Glutamatergic neuron (in vitro differentiated cells): ENCODE measurements at regions not wholly inside any gene's neighbourhood (a gene's known extent, or its start where the extent isn't known, plus 50 kb on each side); places are given as distances from the start of the nearest gene placed in this dataset.

Experiments used
- DNase-seq: peaks from one replicate; pipeline ENCODE4 v3.0.0; 2022
- H3K27ac Mint-ChIP-seq: one replicate; pipeline ENCODE4 v1.8.0; 2020; ENCODE audit warnings: mild to moderate bottlenecking, mixed read lengths, inconsistent platforms; ENCODE audit not compliant: unreplicated experiment
- H3K27me3 Mint-ChIP-seq: one replicate; pipeline ENCODE4 v1.8.0; 2020; ENCODE audit warnings: mild to moderate bottlenecking, moderate library complexity, mixed read lengths, inconsistent platforms; ENCODE audit not compliant: unreplicated experiment
- H3K36me3 Mint-ChIP-seq: one replicate; pipeline ENCODE4 v1.8.0; 2020; ENCODE audit warnings: mild to moderate bottlenecking, mixed read lengths, inconsistent platforms; ENCODE audit not compliant: unreplicated experiment
- H3K4me1 Mint-ChIP-seq: one replicate; pipeline ENCODE4 v1.8.0; 2020; ENCODE audit warnings: mild to moderate bottlenecking, low read depth, mixed read lengths, inconsistent platforms; ENCODE audit not compliant: unreplicated experiment
- H3K4me3 Mint-ChIP-seq: one replicate; pipeline ENCODE4 v1.8.0; 2020; ENCODE audit warnings: mild to moderate bottlenecking, mixed read lengths, inconsistent platforms; ENCODE audit not compliant: unreplicated experiment
- H3K9me3 Mint-ChIP-seq: one replicate; pipeline ENCODE4 v1.8.0; 2020; ENCODE audit warnings: mild to moderate bottlenecking, moderate library complexity, mixed read lengths, inconsistent platforms; ENCODE audit not compliant: unreplicated experiment
- TF ChIP-seq, protein P1 (sequence below): fragments of 200-600 bp; sonication (generic); IDR thresholded peaks from one replicate; pipeline ENCODE4 v1.5.0; 2021; ENCODE audit not compliant: partially characterized antibody, unreplicated experiment

DNA sequence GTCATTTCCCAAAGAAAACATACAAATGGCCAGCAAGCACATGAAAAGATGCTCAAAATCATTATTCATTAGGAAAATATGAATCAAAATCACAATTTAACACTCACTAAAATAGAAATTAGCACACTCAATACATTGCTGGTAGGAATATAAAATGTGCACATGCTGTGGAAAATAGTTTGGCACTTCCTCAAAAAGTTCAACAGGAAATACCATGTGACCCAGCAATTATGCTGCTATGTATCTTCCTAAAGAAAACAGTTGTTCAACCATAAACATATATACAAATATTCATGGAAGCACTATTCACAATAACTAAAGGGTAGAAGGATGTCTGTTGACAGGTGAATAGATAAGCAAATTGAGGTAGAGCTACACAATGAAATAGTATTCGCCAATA lies 187.3 kb upstream of the SOX6 start:
- H3K9me3 Mint-ChIP-seq, result no peaks in the 10 kb centered on the region
- no peak overlapping the region for H3K4me3 Mint-ChIP-seq
- no peaks in the 10 kb centered on the region for H3K27me3 Mint-ChIP-seq
- TF ChIP-seq, protein P1, sequence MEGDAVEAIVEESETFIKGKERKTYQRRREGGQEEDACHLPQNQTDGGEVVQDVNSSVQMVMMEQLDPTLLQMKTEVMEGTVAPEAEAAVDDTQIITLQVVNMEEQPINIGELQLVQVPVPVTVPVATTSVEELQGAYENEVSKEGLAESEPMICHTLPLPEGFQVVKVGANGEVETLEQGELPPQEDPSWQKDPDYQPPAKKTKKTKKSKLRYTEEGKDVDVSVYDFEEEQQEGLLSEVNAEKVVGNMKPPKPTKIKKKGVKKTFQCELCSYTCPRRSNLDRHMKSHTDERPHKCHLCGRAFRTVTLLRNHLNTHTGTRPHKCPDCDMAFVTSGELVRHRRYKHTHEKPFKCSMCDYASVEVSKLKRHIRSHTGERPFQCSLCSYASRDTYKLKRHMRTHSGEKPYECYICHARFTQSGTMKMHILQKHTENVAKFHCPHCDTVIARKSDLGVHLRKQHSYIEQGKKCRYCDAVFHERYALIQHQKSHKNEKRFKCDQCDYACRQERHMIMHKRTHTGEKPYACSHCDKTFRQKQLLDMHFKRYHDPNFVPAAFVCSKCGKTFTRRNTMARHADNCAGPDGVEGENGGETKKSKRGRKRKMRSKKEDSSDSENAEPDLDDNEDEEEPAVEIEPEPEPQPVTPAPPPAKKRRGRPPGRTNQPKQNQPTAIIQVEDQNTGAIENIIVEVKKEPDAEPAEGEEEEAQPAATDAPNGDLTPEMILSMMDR, result no peak
- no peak overlapping the region for H3K27ac Mint-ChIP-seq
- DNase-seq, result no peak
- H3K4me1 Mint-ChIP-seq, result no peaks in the 10 kb centered on the region
- H3K36me3 Mint-ChIP-seq, result no peaks in the 10 kb centered on the region

DNA sequence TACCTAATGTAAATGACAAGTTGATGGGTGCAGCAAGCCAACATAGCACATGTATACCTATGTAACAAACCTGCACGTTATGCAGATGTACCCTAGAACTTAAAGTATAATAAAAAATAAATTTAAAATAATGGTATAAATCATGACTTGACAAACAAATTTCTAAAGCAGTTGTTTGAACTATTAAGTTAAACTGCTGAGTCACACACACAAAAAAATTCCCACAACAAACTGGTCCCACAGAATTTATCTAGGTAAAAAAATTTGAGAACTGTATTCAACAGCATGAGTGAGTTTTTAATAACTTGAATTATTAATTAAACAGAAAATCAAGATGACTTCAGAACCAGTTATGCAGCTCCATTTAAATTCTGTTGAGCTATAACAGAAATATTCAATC lies 186.0 kb upstream of the SOX6 start:
- no peaks in the 10 kb centered on the region for H3K9me3 Mint-ChIP-seq
- no peaks in the 10 kb centered on the region for H3K36me3 Mint-ChIP-seq
- no peak overlapping the region for H3K4me3 Mint-ChIP-seq
- TF ChIP-seq, protein P1, result no peak
- H3K27ac Mint-ChIP-seq, result no peak overlapping the region
- DNase-seq, result no peak
- H3K4me1 Mint-ChIP-seq, result no peaks in the 10 kb centered on the region
- no peaks in the 10 kb centered on the region for H3K27me3 Mint-ChIP-seq

DNA sequence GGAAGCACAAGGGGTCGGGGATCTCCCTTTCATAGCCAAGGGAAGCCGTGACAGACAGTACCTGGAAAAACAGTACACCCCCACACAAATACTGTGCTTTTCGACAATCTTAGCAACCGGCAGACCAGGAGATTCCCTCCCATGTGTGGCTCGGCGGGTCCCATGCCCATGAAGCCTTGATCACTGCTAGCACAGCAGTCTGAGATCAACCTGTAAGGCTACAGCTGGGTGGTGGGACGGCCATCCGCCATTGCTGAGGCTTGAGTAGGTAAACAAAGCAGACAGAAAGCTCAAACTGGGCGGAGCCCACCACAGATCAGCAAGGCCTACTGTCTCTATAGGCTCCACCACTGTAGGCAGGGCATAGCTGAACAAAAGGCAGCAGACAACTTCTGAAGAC lies 180.2 kb upstream of the SOX6 start:
- TF ChIP-seq, protein P1, result no peak
- Mint-ChIP-seq H3K4me1 (no peaks in the 10 kb centered on the region), H3K4me3 (no peak overlapping the region), H3K27ac (no peak overlapping the region), H3K36me3 (no peaks in the 10 kb centered on the region), H3K27me3 (no peaks in the 10 kb centered on the region), H3K9me3 (no peaks in the 10 kb centered on the region)
- no peak for DNase-seq

DNA sequence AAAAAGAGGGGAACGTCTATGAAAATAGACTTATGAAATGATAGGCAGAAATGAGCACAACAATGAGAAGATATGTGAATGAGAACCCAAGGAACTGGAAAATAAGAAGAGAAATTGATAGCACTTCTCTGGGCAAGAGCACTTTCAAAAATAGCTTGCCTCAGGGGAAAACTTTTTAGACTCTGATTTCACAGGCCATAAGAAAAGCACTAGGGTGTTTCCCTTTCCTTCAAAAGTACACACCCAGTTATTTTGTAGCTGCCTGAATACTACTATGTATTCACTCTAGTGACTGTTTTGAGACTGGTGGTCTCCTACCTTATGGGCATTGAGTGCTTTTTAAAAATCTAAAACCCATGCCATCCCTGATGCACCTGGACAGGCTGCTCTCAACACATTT lies 172.3 kb upstream of the SOX6 start:
- no peaks in the 10 kb centered on the region for H3K9me3 Mint-ChIP-seq
- no peak overlapping the region for H3K4me3 Mint-ChIP-seq
- peaks cover 2% of the 10 kb centered on the region for H3K27me3 Mint-ChIP-seq
- no peak overlapping the region for H3K27ac Mint-ChIP-seq
- TF ChIP-seq, protein P1, result no peak
- DNase-seq, result no peak
- peaks cover 6% of the 10 kb centered on the region for H3K4me1 Mint-ChIP-seq
- H3K36me3 Mint-ChIP-seq, result no peaks in the 10 kb centered on the region

DNA sequence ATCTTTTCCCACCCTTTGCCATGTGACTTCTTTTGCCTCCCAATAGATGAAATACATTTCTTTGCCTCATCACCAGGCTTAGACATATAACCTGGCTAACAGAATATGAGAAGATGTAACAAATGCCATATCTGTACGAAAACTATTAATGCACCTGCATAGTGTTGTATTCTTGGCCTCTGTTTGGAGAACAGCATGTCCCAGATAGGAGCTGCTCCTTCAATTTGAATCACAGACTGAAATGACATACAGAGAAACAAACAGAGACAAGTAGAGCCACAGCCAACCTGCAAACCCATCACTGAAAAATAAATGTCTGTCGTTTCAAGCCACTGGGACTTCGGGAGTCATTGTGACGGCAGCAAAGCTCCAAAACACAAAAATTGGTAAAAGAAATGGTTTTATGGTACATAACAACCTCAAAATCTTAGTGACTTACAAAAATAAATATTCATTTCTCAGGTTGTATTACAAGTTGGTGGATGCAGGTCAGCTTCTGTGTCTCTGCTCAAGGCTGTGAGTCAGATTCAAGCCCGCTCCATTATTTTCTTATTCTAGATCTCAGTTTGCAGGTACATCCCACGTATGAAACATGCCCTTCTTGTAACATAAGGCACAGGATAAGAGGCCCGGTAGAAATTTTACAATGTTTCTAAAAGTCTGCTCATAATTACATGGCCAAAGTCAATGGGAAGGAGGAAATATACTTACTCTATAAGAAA lies 171.3 kb upstream of the SOX6 start:
- Mint-ChIP-seq H3K27ac (no peak overlapping the region), H3K27me3 (peaks cover 2% of the 10 kb centered on the region), H3K9me3 (no peaks in the 10 kb centered on the region), H3K4me1 (peaks cover 6% of the 10 kb centered on the region), H3K4me3 (no peak overlapping the region), H3K36me3 (no peaks in the 10 kb centered on the region)
- TF ChIP-seq, protein P1, result no peak
- DNase-seq, result no peak
